NCI-H1436 (cell line): ENCODE measurements at regions not wholly inside any gene's neighbourhood (a gene's known extent, or its start where the extent isn't known, plus 50 kb on each side); places are given as distances from the start of the nearest gene placed in this dataset.
"Not testable (repeated sequence)": the region's sequence is repeated elsewhere in the genome, so short reads cannot be mapped to it uniquely, and the experiment has no call there.

Experiments
- DNase-seq: peaks from one replicate; lab custom pipeline; 2025; lab: John Stamatoyannopoulos, UW

DNA sequence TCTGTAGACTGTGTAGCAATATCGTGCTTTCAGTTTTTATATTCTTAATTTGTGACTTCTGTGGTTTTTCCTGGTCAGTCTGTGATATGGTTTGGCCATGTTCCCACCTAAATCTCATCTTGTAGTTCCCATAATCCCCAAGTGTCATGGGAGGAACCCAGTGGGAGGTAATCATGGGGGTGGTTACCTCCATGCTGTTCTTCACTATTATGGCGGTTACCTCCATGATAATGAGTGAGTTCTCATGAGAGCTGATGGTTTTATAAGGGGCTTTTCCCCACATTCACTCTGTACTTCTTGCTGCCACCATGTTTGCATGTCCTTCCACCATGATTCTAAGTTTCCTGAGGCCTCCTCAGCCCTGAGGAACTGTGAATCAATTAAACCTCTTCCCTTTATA, 169.8 kb downstream of the LEPR start:
- DNase-seq: no peak

- DNase-seq: no peak
Observed at GRCh38 chr1:65593516-65593915, 173.0 kb downstream of the LEPR start.

DNA sequence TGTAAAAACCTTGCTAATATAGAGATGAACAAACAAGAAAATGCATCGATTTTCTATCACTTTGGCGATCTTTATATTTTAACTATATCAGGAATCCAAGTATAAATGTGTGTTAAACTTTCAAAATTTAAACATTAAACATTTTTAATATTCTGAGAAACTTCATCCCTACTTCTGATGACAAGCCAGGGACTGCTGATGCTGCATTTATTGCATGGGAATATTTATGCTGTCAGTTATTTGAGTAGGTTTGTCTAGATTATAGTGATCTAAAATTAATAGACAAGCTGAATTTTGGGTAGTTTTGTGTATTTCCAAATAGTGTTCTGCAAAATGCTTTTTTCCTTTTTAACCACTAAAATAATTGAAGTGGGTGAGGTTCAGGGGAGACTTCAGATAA, 175.3 kb downstream of the LEPR start:
- no peak for DNase-seq

DNA sequence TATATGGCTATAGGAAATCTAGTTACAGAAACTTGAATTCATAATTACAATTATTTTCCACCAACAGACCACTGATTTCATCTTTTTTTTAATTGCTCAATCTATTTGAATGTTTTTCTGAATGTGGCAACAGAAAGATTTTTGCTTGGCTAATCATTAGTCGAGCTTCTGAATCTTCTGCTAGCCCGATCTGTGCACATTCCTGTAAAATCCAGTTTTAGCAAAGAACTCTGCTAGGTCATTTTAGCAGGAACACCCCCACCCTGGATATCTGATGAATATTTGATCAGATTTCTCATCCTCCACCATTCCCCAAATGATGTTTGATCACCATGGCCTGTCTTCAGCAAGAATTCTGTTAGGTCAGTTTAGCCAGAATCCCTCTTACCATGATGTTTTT, 176.3 kb downstream of the LEPR start:
- DNase-seq: no peak

- no peak for DNase-seq
Observed at GRCh38 chr1:65605621-65606020, 185.2 kb downstream of the LEPR start.

- DNase-seq: no peak
Observed at GRCh38 chr1:65606426-65606825, 186.0 kb downstream of the LEPR start.

- no peak for DNase-seq
Observed at GRCh38 chr1:65613884-65614283, 178.8 kb upstream of the PDE4B start.

- no peak for DNase-seq
Observed at GRCh38 chr1:65615859-65616258, 176.8 kb upstream of the PDE4B start.

- DNase-seq: not testable (repeated sequence)
Observed at GRCh38 chr1:65621721-65622120, 171.0 kb upstream of the PDE4B start.

- DNase-seq: no peak
Observed at GRCh38 chr1:65623895-65624294, 168.8 kb upstream of the PDE4B start.

DNA sequence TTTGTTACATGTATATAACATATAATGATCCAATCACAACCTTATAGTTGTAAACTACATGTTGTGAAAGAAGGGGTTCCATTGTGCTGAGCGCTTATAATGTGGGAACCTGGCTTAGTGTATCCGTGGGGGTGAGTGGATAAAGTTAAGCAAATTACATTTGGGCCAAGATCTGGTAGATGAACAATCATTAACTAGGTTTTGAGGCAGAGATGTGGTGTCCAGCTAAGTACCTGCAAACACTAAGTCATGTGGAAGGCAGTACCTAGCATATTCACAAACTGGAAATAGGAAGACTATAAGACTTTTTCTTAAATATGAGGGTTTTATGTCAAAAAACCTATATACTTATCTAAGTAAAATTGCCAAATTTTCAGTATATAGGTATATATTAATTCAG, 167.2 kb upstream of the PDE4B start:
- no peak for DNase-seq

- DNase-seq: no peak
Observed at GRCh38 chr1:65626003-65626402, 166.7 kb upstream of the PDE4B start.

DNA sequence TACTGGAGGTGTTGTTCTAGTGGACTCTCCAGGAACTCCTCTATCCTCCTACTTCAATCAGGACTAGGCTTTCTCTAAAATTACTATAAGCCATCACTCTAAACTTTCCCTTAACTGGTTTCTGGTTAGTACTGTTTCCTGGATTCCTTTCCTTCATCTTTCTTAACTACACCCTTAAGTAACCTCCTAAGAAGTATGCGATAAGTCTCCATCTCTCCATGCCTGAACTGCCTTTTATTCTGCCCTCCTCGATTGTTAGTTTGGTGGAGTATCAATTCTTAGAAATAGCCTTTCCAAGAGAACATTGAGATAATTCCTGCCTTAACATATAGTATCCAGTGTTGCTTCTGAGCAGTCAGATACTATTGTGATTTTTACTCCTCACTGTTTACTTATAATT, 162.9 kb upstream of the PDE4B start:
- DNase-seq: no peak

DNA sequence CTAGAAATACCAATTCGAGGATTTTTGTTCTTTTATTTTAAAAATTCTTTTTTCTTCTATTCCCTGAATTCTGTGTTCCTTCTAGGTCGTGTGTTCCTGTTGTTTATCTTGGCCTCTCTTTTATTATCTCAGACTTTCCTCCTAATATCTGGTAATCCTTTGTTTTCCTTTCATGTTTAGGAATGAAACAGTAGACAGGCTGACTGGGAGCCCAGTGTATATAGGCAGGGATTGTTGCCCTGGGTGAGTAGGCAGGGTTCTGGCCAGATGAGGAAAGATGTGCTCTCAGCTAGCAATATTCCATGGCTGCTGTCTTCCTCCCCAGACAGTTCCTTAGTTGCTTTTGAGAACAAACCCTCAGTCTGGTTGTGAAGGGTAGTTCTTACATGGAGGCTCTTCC, 161.8 kb upstream of the PDE4B start:
- DNase-seq: no peak

DNA sequence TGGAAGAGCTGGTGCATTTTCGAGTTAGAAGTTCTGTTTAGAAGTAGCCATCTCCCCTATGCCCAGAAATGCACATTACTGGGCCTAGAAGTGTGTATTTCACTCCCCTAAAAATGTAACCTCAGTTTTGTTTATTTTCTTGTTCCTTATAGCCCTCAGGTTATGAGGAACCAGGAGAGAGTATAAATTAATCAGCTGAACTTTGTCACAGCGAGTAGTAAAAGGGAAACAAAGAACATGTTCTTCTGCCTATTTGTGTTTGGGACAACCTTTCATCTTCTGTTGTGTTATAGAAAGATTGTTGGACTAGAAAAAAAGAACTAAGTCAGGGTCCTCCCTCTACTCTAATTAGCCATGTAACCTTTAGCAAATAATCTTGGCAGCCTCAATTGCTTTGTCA, 160.5 kb upstream of the PDE4B start:
- no peak for DNase-seq

- DNase-seq: no peak
Observed at GRCh38 chr1:65640046-65640445, 152.6 kb upstream of the PDE4B start.

DNA sequence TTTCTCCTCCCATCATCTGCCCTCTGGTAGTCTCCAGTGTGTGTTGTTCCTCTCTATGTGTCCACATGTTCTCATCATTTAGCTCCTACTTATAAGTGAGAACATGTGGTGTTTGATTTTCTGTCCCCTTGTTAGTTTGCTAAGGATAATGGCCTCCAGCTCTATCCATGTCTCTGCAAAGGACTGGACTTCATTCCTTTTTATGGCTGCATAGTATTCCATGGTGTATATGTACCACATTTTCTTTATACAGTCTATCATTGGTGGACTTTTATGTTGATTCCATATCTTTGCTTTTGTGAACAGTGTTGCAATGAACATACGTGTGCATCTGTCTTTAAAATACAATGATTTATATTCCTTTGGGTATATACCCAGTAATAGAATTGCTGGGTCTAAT, 143.5 kb upstream of the PDE4B start:
- DNase-seq: not testable (repeated sequence)

- no peak for DNase-seq
Observed at GRCh38 chr1:65650682-65651081, 142.0 kb upstream of the PDE4B start.

DNA sequence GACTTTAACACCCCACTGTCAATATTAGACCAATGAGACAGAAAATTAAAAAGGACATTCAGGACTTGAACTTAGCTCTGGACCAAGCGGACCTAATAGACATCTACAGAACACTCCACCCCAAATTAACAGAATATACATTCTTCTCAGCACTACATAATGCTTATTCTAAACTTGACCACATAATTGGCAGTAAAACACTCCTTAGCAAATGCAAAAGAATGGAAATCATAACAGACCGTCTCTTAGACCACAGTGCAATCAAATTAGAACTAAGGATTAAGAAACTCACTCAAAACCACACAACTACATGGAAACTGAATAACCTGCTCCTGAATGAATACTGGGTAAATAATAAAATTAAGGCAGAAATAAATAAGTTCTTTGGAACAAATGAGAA, 138.2 kb upstream of the PDE4B start:
- DNase-seq: not testable (repeated sequence)

GRCh38 chr1:65657609-65658008, 135.1 kb upstream of the PDE4B start:
- DNase-seq: not testable (repeated sequence)

DNA sequence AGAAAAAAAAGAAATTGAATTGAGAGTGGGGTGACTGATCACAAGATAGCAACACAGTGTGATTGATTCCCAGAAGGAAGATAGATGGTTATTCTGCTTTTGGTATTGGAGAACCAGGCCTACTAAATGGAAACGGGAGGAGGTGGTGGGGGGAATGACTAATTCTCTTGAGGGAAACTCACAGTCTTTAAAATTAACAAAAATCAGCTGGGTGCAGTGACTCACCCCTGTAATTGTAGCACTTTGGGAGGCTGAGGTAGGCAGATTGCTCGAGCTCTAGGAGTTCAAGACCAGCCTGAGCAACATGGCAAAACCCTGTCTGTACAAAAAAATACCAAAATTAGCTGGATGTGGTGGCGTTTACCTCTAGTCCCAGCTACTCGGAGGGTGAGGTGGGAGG, 134.6 kb upstream of the PDE4B start:
- no peak for DNase-seq

DNA sequence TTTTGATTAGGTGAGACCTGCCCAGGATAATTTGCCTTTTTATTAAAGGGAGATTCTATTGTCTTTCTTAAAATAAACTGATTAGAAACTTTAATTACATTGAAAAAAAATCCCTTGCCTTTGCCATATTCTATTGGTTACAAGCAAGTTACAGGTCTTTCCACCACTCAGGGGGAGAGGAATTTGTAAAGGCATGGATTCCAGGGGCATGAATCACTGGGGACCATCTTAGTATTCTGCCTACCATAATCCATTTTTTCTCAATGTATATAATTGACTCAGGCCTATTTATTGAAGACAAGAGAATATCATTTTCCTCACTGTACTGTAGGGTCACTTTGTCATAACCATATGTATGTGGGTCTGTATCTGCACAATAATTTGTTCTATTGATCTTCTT, 124.3 kb upstream of the PDE4B start:
- no peak for DNase-seq

GRCh38 chr1:65670518-65670917, 122.2 kb upstream of the PDE4B start:
- no peak for DNase-seq

DNA sequence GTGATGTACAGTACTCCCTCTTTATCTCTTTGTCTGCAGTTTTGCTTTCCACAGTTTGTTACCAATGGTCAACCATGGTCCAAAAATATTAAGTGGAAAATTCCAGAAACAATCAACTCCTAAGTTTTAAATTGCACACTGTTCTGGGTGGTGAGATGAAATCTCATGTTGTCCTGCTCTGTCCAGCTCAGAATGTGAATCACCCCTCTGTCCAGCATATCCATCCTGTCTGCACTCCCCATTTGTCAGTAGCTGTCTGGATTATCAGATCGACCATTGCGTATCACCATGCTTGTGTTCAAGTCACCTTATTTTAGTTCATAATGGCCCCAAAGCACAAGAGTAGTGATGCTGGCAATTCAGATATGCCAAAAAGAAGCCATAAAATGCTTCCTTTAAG, 118.2 kb upstream of the PDE4B start:
- no peak for DNase-seq

DNA sequence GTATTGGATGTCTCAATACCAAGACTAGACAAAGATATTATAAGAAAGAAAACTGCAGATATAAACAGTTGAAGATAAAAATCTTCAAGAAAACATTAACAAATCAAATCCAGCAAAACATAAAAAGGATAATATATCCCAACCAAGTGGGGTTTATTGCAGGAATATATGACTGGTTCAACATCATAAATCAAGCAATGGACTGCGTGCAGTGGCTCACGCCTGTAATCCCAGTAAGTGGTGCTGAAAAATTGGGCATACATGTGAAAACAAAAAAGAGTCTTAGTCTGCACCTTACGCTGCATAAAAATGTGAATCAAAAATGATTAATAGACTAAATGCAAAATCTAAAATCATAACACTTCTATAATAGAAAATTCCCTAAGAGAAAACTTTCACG, 112.9 kb upstream of the PDE4B start:
- no peak for DNase-seq
